ENCODE measurements at regions not wholly inside any gene's neighbourhood (a gene's known extent, or its start where the extent isn't known, plus 50 kb on each side); places are given as distances from the start of the nearest gene placed in this dataset.

- no peak for DNase-seq (ENCODE audit: low read depth)
- H3K4me3 ChIP-seq (ENCODE audit: low read depth, low read length) = no peak overlapping the region
- TF ChIP-seq CTCF (IDR thresholded peaks at IDR 0.05; ENCODE audit: low read depth, low read length, missing control alignments) = no peak
Measured at GRCh38 chr10:33982995-33983394, 648.5 kb upstream of the NRP1 start.

GRCh38 chr10:33981301-33981700 is 646.8 kb upstream of the NRP1 start:
- no peak for DNase-seq (ENCODE audit: low read depth)
- no peak for TF ChIP-seq CTCF (IDR thresholded peaks at IDR 0.05; ENCODE audit: low read depth, low read length, missing control alignments)
- no peak overlapping the region for H3K4me3 ChIP-seq (ENCODE audit: low read depth, low read length)

GRCh38 chr10:33979195-33979594 is 644.7 kb upstream of the NRP1 start:
- no peak for TF ChIP-seq CTCF (IDR thresholded peaks at IDR 0.05; ENCODE audit: low read depth, low read length, missing control alignments)
- DNase-seq (ENCODE audit: low read depth) = no peak
- no peak overlapping the region for H3K4me3 ChIP-seq (ENCODE audit: low read depth, low read length)

- DNase-seq (ENCODE audit: low read depth) = no peak
- H3K4me3 ChIP-seq (ENCODE audit: low read depth, low read length) = no peak overlapping the region
- TF ChIP-seq CTCF (IDR thresholded peaks at IDR 0.05; ENCODE audit: low read depth, low read length, missing control alignments) = no peak
Measured at GRCh38 chr10:33975481-33975880, 641.0 kb upstream of the NRP1 start.

GRCh38 chr10:33974976-33975478 is 640.6 kb upstream of the NRP1 start:
- no peak for DNase-seq (ENCODE audit: low read depth)
- H3K4me3 ChIP-seq (ENCODE audit: low read depth, low read length) = no peak overlapping the region
- no peak for TF ChIP-seq CTCF (IDR thresholded peaks at IDR 0.05; ENCODE audit: low read depth, low read length, missing control alignments)

GRCh38 chr10:33968983-33969382 is 634.5 kb upstream of the NRP1 start:
- DNase-seq (ENCODE audit: low read depth) = no peak
- no peak overlapping the region for H3K4me3 ChIP-seq (ENCODE audit: low read depth, low read length)
- no peak for TF ChIP-seq CTCF (IDR thresholded peaks at IDR 0.05; ENCODE audit: low read depth, low read length, missing control alignments)

- TF ChIP-seq CTCF (IDR thresholded peaks at IDR 0.05; ENCODE audit: low read depth, low read length, missing control alignments) = no peak
Measured at GRCh38 chr10:33967606-33968120, 633.2 kb upstream of the NRP1 start.

More at GRCh38 chr10:33967606-33968120, 633.2 kb upstream of the NRP1 start:
- no peak overlapping the region for H3K4me3 ChIP-seq (ENCODE audit: low read depth, low read length)
- DNase-seq (ENCODE audit: low read depth) = no peak
